ENCODE measurements at regions not wholly inside any gene's neighbourhood (a gene's known extent, or its start where the extent isn't known, plus 50 kb on each side); places are given as distances from the start of the nearest gene placed in this dataset.

GRCh38 chrX:88621278-88621677 is 125.7 kb upstream of the CPXCR1 start:
- ATAC-seq (ENCODE audit: low read depth), result no peak

GRCh38 chrX:88655460-88655859 is 91.6 kb upstream of the CPXCR1 start:
- Histone ChIP-seq H3K4me1 (ENCODE audit: insufficient read depth, poor library complexity, severe bottlenecking) (no peaks in the 10 kb centered on the region), H3K4me3 (ENCODE audit: severe bottlenecking) (no peak overlapping the region), H3K9me3 (ENCODE audit: severe bottlenecking) (no peaks in the 10 kb centered on the region), H3K27me3 (ENCODE audit: insufficient read depth, poor library complexity, severe bottlenecking) (no peaks in the 10 kb centered on the region), H3K36me3 (ENCODE audit: low read depth) (no peaks in the 10 kb centered on the region), H3K27ac (ENCODE audit: poor library complexity, severe bottlenecking) (no peak overlapping the region)
- no peak for ATAC-seq (ENCODE audit: low read depth)
- no peak for TF ChIP-seq CTCF (IDR thresholded peaks at IDR 0.05; ENCODE audit: poor library complexity, severe bottlenecking)
- no peak for DNase-seq (ENCODE audit: low spot score)

More at GRCh38 chrX:88621278-88621677, 125.7 kb upstream of the CPXCR1 start:
- H3K36me3 ChIP-seq (ENCODE audit: low read depth), result no peaks in the 10 kb centered on the region
- no peak overlapping the region for H3K27ac ChIP-seq (ENCODE audit: poor library complexity, severe bottlenecking)
- no peaks in the 10 kb centered on the region for H3K9me3 ChIP-seq (ENCODE audit: severe bottlenecking)
- DNase-seq (ENCODE audit: low spot score), result no peak
- H3K4me3 ChIP-seq (ENCODE audit: severe bottlenecking), result no peak overlapping the region
- no peak for TF ChIP-seq CTCF (IDR thresholded peaks at IDR 0.05; ENCODE audit: poor library complexity, severe bottlenecking)
- H3K4me1 ChIP-seq (ENCODE audit: insufficient read depth, poor library complexity, severe bottlenecking), result no peaks in the 10 kb centered on the region
- no peaks in the 10 kb centered on the region for H3K27me3 ChIP-seq (ENCODE audit: insufficient read depth, poor library complexity, severe bottlenecking)

GRCh38 chrX:88660836-88661235 is 86.2 kb upstream of the CPXCR1 start:
- Histone ChIP-seq H3K9me3 (ENCODE audit: severe bottlenecking) (no peaks in the 10 kb centered on the region), H3K27ac (ENCODE audit: poor library complexity, severe bottlenecking) (no peak overlapping the region), H3K4me3 (ENCODE audit: severe bottlenecking) (no peak overlapping the region), H3K27me3 (ENCODE audit: insufficient read depth, poor library complexity, severe bottlenecking) (no peaks in the 10 kb centered on the region), H3K4me1 (ENCODE audit: insufficient read depth, poor library complexity, severe bottlenecking) (no peaks in the 10 kb centered on the region), H3K36me3 (ENCODE audit: low read depth) (no peaks in the 10 kb centered on the region)
- no peak for DNase-seq (ENCODE audit: low spot score)
- TF ChIP-seq CTCF (IDR thresholded peaks at IDR 0.05; ENCODE audit: poor library complexity, severe bottlenecking), result no peak
- ATAC-seq (ENCODE audit: low read depth), result no peak

DNA sequence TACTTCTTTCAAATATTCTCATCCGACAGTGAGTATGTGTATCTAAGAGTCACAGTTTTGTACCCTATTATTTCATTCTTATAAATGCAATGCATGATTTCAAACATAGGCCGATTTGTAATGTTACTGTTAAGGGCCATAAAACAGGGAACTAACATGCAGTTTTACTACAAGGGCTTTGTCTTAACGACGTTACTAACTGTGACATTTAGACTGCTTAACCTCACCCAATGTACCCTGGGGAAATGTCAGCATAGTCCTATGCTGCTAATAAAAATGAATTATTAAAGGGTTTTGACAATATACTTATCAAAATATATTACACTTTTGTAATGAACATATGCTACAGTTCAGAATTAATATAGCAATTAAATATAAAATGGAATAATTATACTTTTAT is 74.8 kb upstream of the CPXCR1 start:
- TF ChIP-seq CTCF (IDR thresholded peaks at IDR 0.05; ENCODE audit: poor library complexity, severe bottlenecking), result no peak
- no peak overlapping the region for H3K4me3 ChIP-seq (ENCODE audit: severe bottlenecking)
- H3K27me3 ChIP-seq (ENCODE audit: insufficient read depth, poor library complexity, severe bottlenecking), result no peaks in the 10 kb centered on the region
- ATAC-seq (ENCODE audit: low read depth) (no peak), DNase-seq (ENCODE audit: low spot score) (no peak)
- H3K36me3 ChIP-seq (ENCODE audit: low read depth), result no peaks in the 10 kb centered on the region
- no peaks in the 10 kb centered on the region for H3K4me1 ChIP-seq (ENCODE audit: insufficient read depth, poor library complexity, severe bottlenecking)
- H3K9me3 ChIP-seq (ENCODE audit: severe bottlenecking), result no peaks in the 10 kb centered on the region
- H3K27ac ChIP-seq (ENCODE audit: poor library complexity, severe bottlenecking), result no peak overlapping the region

Data from RWPE2 (cell line).